HEK293 (cell line): ENCODE measurements at regions not wholly inside any gene's neighbourhood (a gene's known extent, or its start where the extent isn't known, plus 50 kb on each side); places are given as distances from the start of the nearest gene placed in this dataset.

Experiments used
- CTCF ChIA-PET: fragments of 350-600 bp; formaldehyde crosslinking; extraction: SDS; loops from one replicate; lab custom pipeline; 2021; ENCODE audit warnings: antibody characterized with exemption; lab: Yijun Ruan, JAX
- POLR2A ChIA-PET: fragments of 300-600 bp; formaldehyde crosslinking; extraction: SDS; loops from one replicate; lab custom pipeline; 2020; ENCODE audit warnings: antibody characterized with exemption, inconsistent platforms; lab: Yijun Ruan, JAX
- H3K27ac ChIP-seq: fragments of 200-500 bp; sonication (Bioruptor generic); 2 replicates; pipeline ENCODE4 v1.5.1; 2014; ENCODE audit warnings: low read depth, low read length, control low read depth, inconsistent platforms; ENCODE audit errors: extremely low read depth
- H3K36me3 ChIP-seq, 2 experiments: fragments of 200-500 bp in 1 of 2; sonication (Bioruptor generic) in 1 of 2; 1 replicate in 1 of 2; 2 replicates in 1 of 2; pipeline ENCODE4 v1.5.1; 2014 to 2017; ENCODE audit warnings: inconsistent platforms in 2 of 2, low read length in 2 of 2; ENCODE audit not compliant: control insufficient read depth in 2 of 2, insufficient read depth in 1 of 2
- H3K4me1 ChIP-seq: fragments of 200-500 bp; sonication (Bioruptor generic); 2 replicates; pipeline ENCODE4 v1.5.1; 2014; ENCODE audit warnings: mild to moderate bottlenecking, low read length, inconsistent platforms; ENCODE audit not compliant: control insufficient read depth, insufficient read depth
- H3K4me3 ChIP-seq: 2 replicates; pipeline ENCODE4 v1.5.1; 2011; ENCODE audit warnings: low read depth, mild to moderate bottlenecking, control low read depth, low read length, moderate library complexity
- H3K9me3 ChIP-seq: fragments of 200-500 bp; sonication (Bioruptor generic); 2 replicates; pipeline ENCODE4 v1.5.1; 2014; ENCODE audit warnings: low read depth, low read length, inconsistent platforms; ENCODE audit not compliant: control insufficient read depth, insufficient read depth
- HOXC10 ChIP-seq: sonication (generic); formaldehyde crosslinking; IDR thresholded peaks from 2 replicates; pipeline ENCODE4 v1.8.1; 2023; ENCODE audit warnings: mild to moderate bottlenecking, missing genetic modification reagents
- RBAK ChIP-seq: fragments of 450-650 bp; formaldehyde crosslinking; IDR thresholded peaks from 2 replicates; pipeline ENCODE4 v1.5.1; 2016; ENCODE audit warnings: missing biosample characterization, missing genetic modification characterization
- SCRT1 ChIP-seq: fragments of 450-650 bp; formaldehyde crosslinking; IDR thresholded peaks from 2 replicates; pipeline ENCODE4 v1.5.1; 2016; ENCODE audit warnings: missing biosample characterization, missing genetic modification characterization, borderline replicate concordance
- SP3 ChIP-seq: fragments of 450-650 bp; formaldehyde crosslinking; IDR thresholded peaks from 2 replicates; pipeline ENCODE4 v1.5.1; 2016; ENCODE audit warnings: missing biosample characterization, missing genetic modification characterization
- YY1 ChIP-seq: fragments of 450-650 bp; formaldehyde crosslinking; IDR thresholded peaks from 2 replicates; pipeline ENCODE4 v1.5.1; 2018; ENCODE audit warnings: missing biosample characterization, missing genetic modification characterization
- ZNF121 ChIP-seq: fragments of 450-650 bp; formaldehyde crosslinking; IDR thresholded peaks from 2 replicates; pipeline ENCODE4 v1.5.1; 2016; ENCODE audit warnings: missing biosample characterization, missing genetic modification characterization
- ZNF132 ChIP-seq: fragments of 450-650 bp; formaldehyde crosslinking; IDR thresholded peaks from 2 replicates; pipeline ENCODE4 v1.5.1; 2017; ENCODE audit warnings: missing biosample characterization, missing genetic modification characterization, borderline replicate concordance
- ZNF138 ChIP-seq: fragments of 450-650 bp; formaldehyde crosslinking; IDR thresholded peaks from 2 replicates; pipeline ENCODE4 v1.5.1; 2016; ENCODE audit warnings: missing biosample characterization, missing genetic modification characterization, borderline replicate concordance
- ZNF26 ChIP-seq: fragments of 450-650 bp; formaldehyde crosslinking; IDR thresholded peaks from 2 replicates; pipeline ENCODE4 v1.5.1; 2016; ENCODE audit warnings: missing biosample characterization, missing genetic modification characterization
- ZNF324 ChIP-seq: fragments of 450-650 bp; formaldehyde crosslinking; IDR thresholded peaks from 2 replicates; pipeline ENCODE4 v1.5.1; 2016; ENCODE audit warnings: missing biosample characterization, missing genetic modification characterization
- ZNF398 ChIP-seq: fragments of 450-650 bp; formaldehyde crosslinking; IDR thresholded peaks from 2 replicates; pipeline ENCODE4 v1.5.1; 2017; ENCODE audit warnings: missing biosample characterization, missing genetic modification characterization
- ZNF449 ChIP-seq: fragments of 450-650 bp; formaldehyde crosslinking; IDR thresholded peaks from 2 replicates; pipeline ENCODE4 v1.5.1; 2017; ENCODE audit warnings: missing biosample characterization, mild to moderate bottlenecking, missing genetic modification characterization, moderate library complexity
- ZNF48 ChIP-seq: fragments of 450-650 bp; formaldehyde crosslinking; IDR thresholded peaks from 2 replicates; pipeline ENCODE4 v1.5.1; 2016; ENCODE audit warnings: missing biosample characterization, missing genetic modification characterization
- ZNF549 ChIP-seq: fragments of 450-650 bp; IDR thresholded peaks from 2 replicates; pipeline ENCODE4 v1.5.1; 2018; ENCODE audit warnings: missing biosample characterization, missing genetic modification characterization, mild to moderate bottlenecking, inconsistent platforms, moderate library complexity
- ZNF600 ChIP-seq: fragments of 450-650 bp; formaldehyde crosslinking; IDR thresholded peaks from 2 replicates; pipeline ENCODE4 v1.5.1; 2016; ENCODE audit warnings: missing biosample characterization, missing genetic modification characterization
- ZNF623 ChIP-seq: fragments of 450-650 bp; formaldehyde crosslinking; IDR thresholded peaks from 2 replicates; pipeline ENCODE4 v1.5.1; 2016; ENCODE audit warnings: missing biosample characterization, missing genetic modification characterization
- ZNF624 ChIP-seq: fragments of 450-650 bp; formaldehyde crosslinking; IDR thresholded peaks from 2 replicates; pipeline ENCODE4 v1.5.1; 2017; ENCODE audit warnings: missing biosample characterization, missing genetic modification characterization
- ZNF660 ChIP-seq: fragments of 450-650 bp; IDR thresholded peaks from 2 replicates; pipeline ENCODE4 v1.5.1; 2018; ENCODE audit warnings: missing biosample characterization, mild to moderate bottlenecking, missing genetic modification characterization
- ZNF670 ChIP-seq: fragments of 450-650 bp; formaldehyde crosslinking; IDR thresholded peaks from 2 replicates; pipeline ENCODE4 v1.5.1; 2016; ENCODE audit warnings: missing biosample characterization, missing genetic modification characterization, low read depth
- ZNF704 ChIP-seq: fragments of 450-650 bp; formaldehyde crosslinking; IDR thresholded peaks from 2 replicates; pipeline ENCODE4 v1.5.1; 2016; ENCODE audit warnings: missing biosample characterization, missing genetic modification characterization
- ZNF776 ChIP-seq: fragments of 450-650 bp; formaldehyde crosslinking; IDR thresholded peaks from 2 replicates; pipeline ENCODE4 v1.5.0; 2017; ENCODE audit warnings: missing biosample characterization, missing genetic modification characterization, borderline replicate concordance
- ZNF837 ChIP-seq: fragments of 450-650 bp; formaldehyde crosslinking; IDR thresholded peaks from 2 replicates; pipeline ENCODE4 v1.5.1; 2016; ENCODE audit warnings: missing biosample characterization, missing genetic modification characterization
- ZNF843 ChIP-seq: fragments of 450-650 bp; formaldehyde crosslinking; IDR thresholded peaks from 2 replicates; pipeline ENCODE4 v1.5.1; 2016; ENCODE audit warnings: missing biosample characterization, missing genetic modification characterization
- ZSCAN16 ChIP-seq: fragments of 450-650 bp; formaldehyde crosslinking; IDR thresholded peaks from 2 replicates; pipeline ENCODE4 v1.5.1; 2016; ENCODE audit warnings: missing biosample characterization, missing genetic modification characterization
- ZSCAN18 ChIP-seq: fragments of 450-650 bp; formaldehyde crosslinking; IDR thresholded peaks from 2 replicates; pipeline ENCODE4 v1.5.1; 2016; ENCODE audit warnings: missing biosample characterization, missing genetic modification characterization
- ZXDB ChIP-seq: fragments of 450-650 bp; formaldehyde crosslinking; IDR thresholded peaks from 2 replicates; pipeline ENCODE4 v1.5.1; 2016; ENCODE audit warnings: missing biosample characterization, missing genetic modification characterization

GRCh38 chr1:221563476-221563921 is 178.4 kb downstream of the DUSP10 start:
- TF ChIP-seq RBAK (tag by site-specific recombination), result no peak
- no peak for TF ChIP-seq SP3 (tag by site-specific recombination)
- TF ChIP-seq ZNF138 (tag by site-specific recombination), result no peak
- TF ChIP-seq ZNF398, result no peak
- TF ChIP-seq ZNF324 (tag by site-specific recombination), result no peak
- TF ChIP-seq ZNF704 (tag by site-specific recombination), result no peak
- TF ChIP-seq ZNF132 (tag by site-specific recombination), result no peak
- no peak for TF ChIP-seq ZSCAN18 (tag by site-specific recombination)
- Histone ChIP-seq H3K36me3 (no peaks in the 10 kb centered on the region), H3K9me3 (no peaks in the 10 kb centered on the region), H3K4me3 (no peak overlapping the region), H3K27ac (no peak overlapping the region), H3K4me1 (0 out of 2 replicates have a peak, but pooled peaks cover 2% of the 10 kb centered on the region)
- CTCF ChIA-PET, result no interaction called here
- POLR2A ChIA-PET, result no interaction called here

- H3K4me3 ChIP-seq, result no peak overlapping the region
- no peaks in the 10 kb centered on the region for H3K36me3 ChIP-seq
- ChIA-PET CTCF (no interaction called here), POLR2A (no interaction called here)
- H3K27ac ChIP-seq, result no peak overlapping the region
- H3K4me1 ChIP-seq, result 0 out of 2 replicates have a peak, but pooled peaks cover 2% of the 10 kb centered on the region
- H3K9me3 ChIP-seq, result no peaks in the 10 kb centered on the region
- TF ChIP-seq ZNF670 (tag by site-specific recombination), result no peak
- TF ChIP-seq ZNF26 (tag by site-specific recombination), result no peak
- TF ChIP-seq ZNF843 (tag by site-specific recombination), result no peak
- no peak for TF ChIP-seq ZNF600 (tag by site-specific recombination)
- no peak for TF ChIP-seq YY1 (tag by site-specific recombination)
These were observed 177.0 kb downstream of the DUSP10 start for GRCh38 chr1:221564891-221565290.

GRCh38 chr1:221565711-221566110 is 176.2 kb downstream of the DUSP10 start:
- 0 out of 2 replicates have a peak, but pooled peaks cover 2% of the 10 kb centered on the region for H3K4me1 ChIP-seq
- no peak overlapping the region for H3K4me3 ChIP-seq
- H3K27ac ChIP-seq, result no peak overlapping the region
- H3K9me3 ChIP-seq, result no peaks in the 10 kb centered on the region
- TF ChIP-seq HOXC10 (CRISPR knock-in tag) (no peak), SCRT1 (tag by site-specific recombination) (no peak), ZNF837 (no peak), ZNF449 (no peak), ZXDB (tag by site-specific recombination) (no peak), ZNF549 (no peak), ZNF48 (no peak), ZNF623 (no peak), ZNF121 (tag by site-specific recombination) (no peak), ZNF660 (tag by site-specific recombination) (no peak), ZNF776 (tag by site-specific recombination) (no peak), ZSCAN16 (tag by site-specific recombination) (no peak), ZNF324 (tag by site-specific recombination) (no peak), ZNF624 (tag by site-specific recombination) (no peak)
- no peaks in the 10 kb centered on the region for H3K36me3 ChIP-seq
- ChIA-PET CTCF (no interaction called here), POLR2A (no interaction called here)
